ENCODE measurements at regions not wholly inside any gene's neighbourhood (a gene's known extent, or its start where the extent isn't known, plus 50 kb on each side); places are given as distances from the start of the nearest gene placed in this dataset.

DNA sequence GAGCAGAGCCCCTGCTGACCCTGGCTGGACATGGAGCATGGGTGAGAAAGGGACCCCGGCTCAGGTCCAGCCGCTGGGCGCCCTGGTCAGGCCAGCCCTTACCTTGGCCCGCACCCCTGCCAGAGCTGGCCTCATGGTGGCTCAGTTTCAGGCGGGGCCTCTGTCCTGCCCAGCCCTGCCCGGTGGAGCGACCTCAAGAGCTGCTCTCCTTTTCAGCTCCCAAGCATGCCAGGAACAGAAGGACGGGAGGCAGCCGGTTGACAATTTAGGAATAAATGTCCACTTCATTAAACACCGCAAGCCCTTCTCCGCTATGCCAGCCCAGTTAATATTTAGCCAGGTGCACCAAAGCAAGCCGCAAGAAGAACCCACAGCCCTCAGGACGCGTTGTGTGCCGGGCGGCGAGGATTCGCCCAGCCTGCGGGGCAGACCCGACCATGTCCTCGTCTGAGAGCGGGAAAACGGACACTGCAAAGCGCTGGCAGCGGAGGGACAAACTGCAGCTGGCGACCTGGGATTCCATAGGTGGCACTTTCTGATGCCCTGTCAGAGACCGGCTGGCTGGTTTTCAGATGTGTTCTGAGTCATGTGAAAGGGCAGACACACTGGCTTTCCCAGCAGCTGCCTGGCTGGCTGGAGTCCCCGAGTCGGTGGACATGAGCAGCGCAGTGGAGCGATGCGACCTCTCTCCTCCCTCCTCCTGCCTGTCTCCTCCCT is 221.9 kb downstream of the TTLL2 start:
- no peaks in the 10 kb centered on the region for H3K9me2 ChIP-seq (ENCODE audit: insufficient read depth)
- no TSS peak for BruUV-seq (replicated peaks)
- H3K4me3 ChIP-seq = no peak overlapping the region
- no peaks in the 10 kb centered on the region for H3K79me2 ChIP-seq (ENCODE audit: low read depth)
- H3K36me3 ChIP-seq (ENCODE audit: low read depth) = no peaks in the 10 kb centered on the region
- H3K4me2 ChIP-seq = no peak overlapping the region
- DNase-seq = no peak
- CTCF ChIA-PET = no interaction called here
- H3K9me3 ChIP-seq (ENCODE audit: insufficient read depth, low read depth) = no peaks in the 10 kb centered on the region
- peaks cover 80% of the 10 kb centered on the region for H3K27me3 ChIP-seq (ENCODE audit: insufficient read depth, low read depth)
- H3K27ac ChIP-seq = no peak overlapping the region
- intact Hi-C loops (cut with micrococcal nuclease; ENCODE audit: unreplicated experiment) = no loop called here
- H2AFZ ChIP-seq = no peak overlapping the region
- POLR2A ChIA-PET (ENCODE audit: unreplicated experiment) = no interaction called here
- no peaks in the 10 kb centered on the region for H3F3A ChIP-seq (ENCODE audit: insufficient read depth, low read depth)
- TF ChIP-seq EZH2 (IDR thresholded peaks at IDR 0.05; ENCODE audit: low read depth) = no peak
- TF ChIP-seq, protein P1, sequence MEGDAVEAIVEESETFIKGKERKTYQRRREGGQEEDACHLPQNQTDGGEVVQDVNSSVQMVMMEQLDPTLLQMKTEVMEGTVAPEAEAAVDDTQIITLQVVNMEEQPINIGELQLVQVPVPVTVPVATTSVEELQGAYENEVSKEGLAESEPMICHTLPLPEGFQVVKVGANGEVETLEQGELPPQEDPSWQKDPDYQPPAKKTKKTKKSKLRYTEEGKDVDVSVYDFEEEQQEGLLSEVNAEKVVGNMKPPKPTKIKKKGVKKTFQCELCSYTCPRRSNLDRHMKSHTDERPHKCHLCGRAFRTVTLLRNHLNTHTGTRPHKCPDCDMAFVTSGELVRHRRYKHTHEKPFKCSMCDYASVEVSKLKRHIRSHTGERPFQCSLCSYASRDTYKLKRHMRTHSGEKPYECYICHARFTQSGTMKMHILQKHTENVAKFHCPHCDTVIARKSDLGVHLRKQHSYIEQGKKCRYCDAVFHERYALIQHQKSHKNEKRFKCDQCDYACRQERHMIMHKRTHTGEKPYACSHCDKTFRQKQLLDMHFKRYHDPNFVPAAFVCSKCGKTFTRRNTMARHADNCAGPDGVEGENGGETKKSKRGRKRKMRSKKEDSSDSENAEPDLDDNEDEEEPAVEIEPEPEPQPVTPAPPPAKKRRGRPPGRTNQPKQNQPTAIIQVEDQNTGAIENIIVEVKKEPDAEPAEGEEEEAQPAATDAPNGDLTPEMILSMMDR (conservative IDR thresholded peaks at IDR 0.05) = no peak
- H4K20me1 ChIP-seq (ENCODE audit: insufficient read depth) = no peaks in the 10 kb centered on the region
- no peaks in the 10 kb centered on the region for H3K4me1 ChIP-seq (replicated peaks; ENCODE audit: insufficient read depth)

DNA sequence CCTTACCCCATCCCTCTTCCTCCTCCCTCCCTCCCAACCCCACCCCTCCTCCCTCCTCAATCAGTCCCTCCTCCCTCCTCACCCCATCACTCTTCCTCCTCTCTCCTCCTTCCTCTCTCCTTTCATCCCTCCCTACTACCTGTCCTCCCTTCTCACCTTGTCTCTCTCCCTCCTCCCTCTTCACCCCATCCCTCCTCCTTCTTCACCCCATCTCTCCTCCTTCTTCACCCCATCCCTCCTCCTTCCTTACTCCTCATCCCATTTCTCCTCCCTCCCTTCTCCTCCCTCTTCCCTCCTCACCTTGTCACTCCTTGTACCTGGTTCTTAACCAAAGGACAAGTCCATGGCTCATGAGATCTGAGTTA is 222.4 kb downstream of the TTLL2 start:
- H3K36me3 ChIP-seq (ENCODE audit: low read depth) = no peaks in the 10 kb centered on the region
- no peaks in the 10 kb centered on the region for H3K9me2 ChIP-seq (ENCODE audit: insufficient read depth)
- no peaks in the 10 kb centered on the region for H3K4me1 ChIP-seq (replicated peaks; ENCODE audit: insufficient read depth)
- no peak overlapping the region for H2AFZ ChIP-seq
- no peaks in the 10 kb centered on the region for H4K20me1 ChIP-seq (ENCODE audit: insufficient read depth)
- no peak for DNase-seq
- no peaks in the 10 kb centered on the region for H3K79me2 ChIP-seq (ENCODE audit: low read depth)
- H3K9me3 ChIP-seq (ENCODE audit: insufficient read depth, low read depth) = no peaks in the 10 kb centered on the region
- H3K4me2 ChIP-seq = no peak overlapping the region
- no peak overlapping the region for H3K27ac ChIP-seq
- peaks cover 83% of the 10 kb centered on the region for H3K27me3 ChIP-seq (ENCODE audit: insufficient read depth, low read depth)
- POLR2A ChIA-PET (ENCODE audit: unreplicated experiment) = no interaction called here
- CTCF ChIA-PET = no interaction called here
- H3K4me3 ChIP-seq = no peak overlapping the region
- TF ChIP-seq EZH2 (IDR thresholded peaks at IDR 0.05; ENCODE audit: low read depth) = no peak
- TF ChIP-seq, protein P1 (conservative IDR thresholded peaks at IDR 0.05) = no peak
- H3F3A ChIP-seq (ENCODE audit: insufficient read depth, low read depth) = no peaks in the 10 kb centered on the region
- BruUV-seq (replicated peaks) = no TSS peak
- intact Hi-C loops (cut with micrococcal nuclease; ENCODE audit: unreplicated experiment) = no loop called here

DNA sequence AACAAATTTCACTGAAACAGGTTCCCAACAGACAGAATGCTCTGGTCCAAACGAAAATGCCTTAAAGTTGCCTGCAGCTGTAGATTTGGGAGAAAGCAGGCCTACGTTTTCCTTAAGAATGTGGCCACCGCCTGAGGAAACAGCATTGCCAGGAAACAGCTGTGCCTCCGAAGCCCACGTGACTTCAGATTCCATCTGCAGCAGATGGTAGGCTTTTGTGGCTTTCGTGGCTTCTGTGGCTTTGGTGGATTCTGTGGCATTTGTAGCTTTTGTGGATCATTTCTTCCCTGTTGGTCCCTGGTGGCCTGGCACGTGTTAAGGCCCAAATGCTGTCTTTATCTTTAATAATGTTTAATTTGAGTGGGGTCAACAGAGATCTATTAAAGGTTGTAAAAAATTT is 222.9 kb downstream of the TTLL2 start:
- H2AFZ ChIP-seq = no peak overlapping the region
- no peak for TF ChIP-seq EZH2 (IDR thresholded peaks at IDR 0.05; ENCODE audit: low read depth)
- TF ChIP-seq, protein P1 (conservative IDR thresholded peaks at IDR 0.05) = no peak
- H3K4me2 ChIP-seq = no peak overlapping the region
- peaks cover 87% of the 10 kb centered on the region for H3K27me3 ChIP-seq (ENCODE audit: insufficient read depth, low read depth)
- intact Hi-C loops (cut with micrococcal nuclease; ENCODE audit: unreplicated experiment) = no loop called here
- H3K4me3 ChIP-seq = no peak overlapping the region
- H3K9me3 ChIP-seq (ENCODE audit: insufficient read depth, low read depth) = no peaks in the 10 kb centered on the region
- H3K27ac ChIP-seq = no peak overlapping the region
- no TSS peak for BruUV-seq (replicated peaks)
- H3K36me3 ChIP-seq (ENCODE audit: low read depth) = no peaks in the 10 kb centered on the region
- POLR2A ChIA-PET (ENCODE audit: unreplicated experiment) = no interaction called here
- CTCF ChIA-PET = no interaction called here
- H3K9me2 ChIP-seq (ENCODE audit: insufficient read depth) = no peaks in the 10 kb centered on the region
- H3K79me2 ChIP-seq (ENCODE audit: low read depth) = no peaks in the 10 kb centered on the region
- H4K20me1 ChIP-seq (ENCODE audit: insufficient read depth) = no peaks in the 10 kb centered on the region
- no peaks in the 10 kb centered on the region for H3F3A ChIP-seq (ENCODE audit: insufficient read depth, low read depth)
- no peaks in the 10 kb centered on the region for H3K4me1 ChIP-seq (replicated peaks; ENCODE audit: insufficient read depth)
- no peak for DNase-seq

All from PC-9 (cell line).